ENCODE measurements at regions not wholly inside any gene's neighbourhood (a gene's known extent, or its start where the extent isn't known, plus 50 kb on each side); places are given as distances from the start of the nearest gene placed in this dataset.

DNA sequence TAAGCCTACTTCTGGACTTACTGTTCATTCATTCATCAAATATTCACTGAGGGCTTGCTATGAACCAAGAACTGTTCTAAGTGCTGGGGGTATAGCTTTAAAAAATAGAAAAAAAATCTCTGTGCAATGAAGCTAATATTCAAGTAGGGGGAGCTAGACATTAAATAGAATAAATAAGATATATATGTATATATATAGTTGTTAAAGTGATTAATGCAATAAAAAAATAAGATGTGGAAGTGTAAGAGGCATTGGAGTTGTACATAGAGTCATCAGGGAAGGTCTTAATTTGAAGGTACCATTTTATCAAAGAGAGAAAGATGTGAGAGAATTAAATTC, 181.2 kb upstream of the AGR3 start:
- peaks cover 24% of the 10 kb centered on the region for H3K4me1 Mint-ChIP-seq (ENCODE audit: low read depth)
- no peaks in the 10 kb centered on the region for H3K27me3 Mint-ChIP-seq (ENCODE audit: low read depth)
- no peak overlapping the region for H3K4me3 Mint-ChIP-seq (ENCODE audit: low read depth)
- intact Hi-C loops (cut with micrococcal nuclease) = loop anchor here (5.0 kb wide), 1 partner anchor 34 kb away; no protein-coding TSS in a partner anchor
- DNase-seq (ENCODE audit: low spot score) = no peak
- H3K36me3 Mint-ChIP-seq (ENCODE audit: low read depth) = peaks cover 7% of the 10 kb centered on the region
- no peak overlapping the region for H3K27ac Mint-ChIP-seq
- peaks cover 3% of the 10 kb centered on the region for H3K9me3 Mint-ChIP-seq

DNA sequence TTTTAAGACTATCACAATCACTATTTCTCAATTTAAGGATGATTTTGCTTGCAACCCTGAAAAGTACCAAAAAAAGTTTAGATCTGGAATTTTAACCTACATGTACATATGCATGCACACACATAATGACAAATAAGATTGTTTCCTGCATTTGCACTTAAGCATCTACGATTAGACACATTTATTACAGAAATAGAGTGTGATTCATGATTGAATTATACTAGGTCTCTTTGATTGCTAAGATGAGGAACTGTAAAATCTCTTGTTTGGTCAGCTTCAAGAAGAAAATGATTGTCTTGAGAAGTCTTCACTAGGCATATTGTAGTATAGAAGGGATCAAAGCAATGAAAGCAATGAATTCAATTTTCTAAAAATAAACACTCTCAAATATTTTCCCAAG, 185.9 kb upstream of the AGR3 start:
- H3K27ac Mint-ChIP-seq = no peak overlapping the region
- intact Hi-C loops (cut with micrococcal nuclease) = no loop called here
- H3K4me1 Mint-ChIP-seq (ENCODE audit: low read depth) = peaks cover 14% of the 10 kb centered on the region
- no peak for DNase-seq (ENCODE audit: low spot score)
- no peaks in the 10 kb centered on the region for H3K36me3 Mint-ChIP-seq (ENCODE audit: low read depth)
- no peak overlapping the region for H3K4me3 Mint-ChIP-seq (ENCODE audit: low read depth)
- H3K9me3 Mint-ChIP-seq = no peaks in the 10 kb centered on the region
- no peaks in the 10 kb centered on the region for H3K27me3 Mint-ChIP-seq (ENCODE audit: low read depth)

DNA sequence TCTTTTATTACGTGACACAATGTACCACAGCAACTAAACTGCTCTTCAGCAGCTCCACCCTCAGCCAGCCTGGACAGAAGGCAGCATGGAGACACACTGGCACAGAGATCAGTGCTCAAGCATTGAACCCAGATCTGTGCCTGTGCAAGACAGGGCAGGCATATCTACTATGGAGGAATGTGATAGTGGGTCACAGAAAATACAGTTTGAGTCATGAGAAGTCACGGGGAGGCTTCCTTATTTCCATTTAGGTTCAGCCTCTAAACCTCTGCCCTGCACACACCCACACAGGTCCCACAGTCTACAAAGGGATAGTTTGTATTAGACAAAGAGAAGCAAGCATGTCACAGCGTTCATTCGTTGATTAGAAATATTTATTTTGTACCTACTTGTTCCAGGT, 187.4 kb upstream of the AGR3 start:
- H3K36me3 Mint-ChIP-seq (ENCODE audit: low read depth) = no peaks in the 10 kb centered on the region
- no peaks in the 10 kb centered on the region for H3K27me3 Mint-ChIP-seq (ENCODE audit: low read depth)
- no peak overlapping the region for H3K27ac Mint-ChIP-seq
- no peaks in the 10 kb centered on the region for H3K9me3 Mint-ChIP-seq
- H3K4me3 Mint-ChIP-seq (ENCODE audit: low read depth) = no peak overlapping the region
- peaks cover 8% of the 10 kb centered on the region for H3K4me1 Mint-ChIP-seq (ENCODE audit: low read depth)
- no peak for DNase-seq (ENCODE audit: low spot score)
- intact Hi-C loops (cut with micrococcal nuclease) = no loop called here

DNA sequence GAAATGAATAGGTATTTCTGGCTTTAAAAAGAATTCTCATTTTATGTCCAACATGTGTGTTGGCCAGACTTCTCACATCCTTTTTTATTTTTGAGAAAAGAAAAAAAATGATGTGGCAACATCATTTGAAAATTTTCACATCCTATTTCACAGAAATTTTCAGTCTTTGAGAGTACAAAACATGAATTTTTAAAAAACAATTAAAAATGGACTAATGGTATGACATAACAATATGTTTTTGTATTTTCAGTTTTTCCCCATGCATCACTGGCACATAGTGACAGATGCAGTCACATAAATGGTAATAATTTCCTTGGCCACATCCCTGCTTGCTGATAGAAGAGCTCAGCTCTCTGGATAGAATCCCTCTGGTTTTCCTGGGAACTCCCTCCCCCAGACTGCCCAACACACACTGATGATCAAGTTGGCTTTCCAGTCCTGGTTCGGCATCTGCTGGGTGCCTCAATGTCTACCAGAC, 188.5 kb upstream of the AGR3 start:
- Mint-ChIP-seq H3K36me3 (ENCODE audit: low read depth) (no peaks in the 10 kb centered on the region), H3K27ac (no peak overlapping the region), H3K27me3 (ENCODE audit: low read depth) (peaks cover 4% of the 10 kb centered on the region), H3K9me3 (peaks cover 4% of the 10 kb centered on the region), H3K4me3 (ENCODE audit: low read depth) (no peak overlapping the region), H3K4me1 (ENCODE audit: low read depth) (peaks cover 8% of the 10 kb centered on the region)
- intact Hi-C loops (cut with micrococcal nuclease) = no loop called here
- DNase-seq (ENCODE audit: low spot score) = no peak

DNA sequence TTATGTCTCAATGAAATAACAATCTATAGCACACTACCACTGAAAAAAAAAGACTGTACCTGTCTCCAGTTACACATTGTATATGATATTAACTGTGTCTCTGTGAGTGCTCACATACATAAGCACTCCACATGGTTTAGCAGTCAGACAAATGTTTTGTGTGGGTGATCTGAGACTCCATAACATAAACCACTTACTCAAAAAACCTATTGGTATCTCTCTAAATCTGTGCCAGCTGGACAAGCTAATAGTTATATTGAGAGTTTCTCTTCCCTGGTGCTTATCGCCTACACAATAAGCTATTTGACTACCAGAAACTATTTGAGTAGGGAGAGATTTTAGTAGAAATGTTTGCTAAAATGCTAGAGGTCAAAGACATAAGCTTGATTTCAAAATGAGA, 190.1 kb upstream of the AGR3 start:
- intact Hi-C loops (cut with micrococcal nuclease) = no loop called here
- Mint-ChIP-seq H3K4me1 (ENCODE audit: low read depth) (peaks cover 8% of the 10 kb centered on the region), H3K4me3 (ENCODE audit: low read depth) (no peak overlapping the region), H3K9me3 (peaks cover 4% of the 10 kb centered on the region), H3K36me3 (ENCODE audit: low read depth) (no peaks in the 10 kb centered on the region), H3K27me3 (ENCODE audit: low read depth) (peaks cover 4% of the 10 kb centered on the region), H3K27ac (no peak overlapping the region)
- no peak for DNase-seq (ENCODE audit: low spot score)

DNA sequence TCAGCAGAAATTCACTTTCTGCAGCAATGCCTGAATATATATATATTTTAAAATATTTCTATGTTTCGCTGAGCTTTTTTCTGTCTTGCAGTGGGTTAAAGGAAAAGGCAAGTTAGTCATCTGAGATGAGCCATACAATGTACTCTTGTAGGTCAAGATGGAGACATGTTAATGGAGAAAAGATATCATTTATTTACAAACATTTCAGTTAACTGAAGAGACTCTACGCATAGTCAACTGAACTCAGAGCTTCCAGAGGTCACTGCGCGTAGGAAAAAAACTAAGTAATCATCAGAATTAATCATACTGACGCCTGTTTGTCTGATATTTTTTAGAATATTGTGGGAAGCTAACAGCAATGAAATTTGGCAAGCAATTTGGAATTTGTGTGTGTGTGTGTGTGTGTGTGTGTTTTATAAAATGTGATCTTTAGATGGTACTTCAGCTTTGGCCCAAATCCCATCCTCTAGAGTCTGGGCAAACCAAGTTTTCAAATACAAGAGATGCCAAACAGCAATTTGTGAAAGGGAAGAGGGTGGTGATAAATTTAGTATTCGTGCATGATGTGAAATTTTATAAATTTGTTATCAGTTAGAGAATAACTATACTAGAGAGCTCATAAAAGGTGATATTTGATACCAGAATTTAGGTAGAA, 193.9 kb upstream of the AGR3 start:
- Mint-ChIP-seq H3K4me3 (ENCODE audit: low read depth) (no peak overlapping the region), H3K9me3 (peaks cover 7% of the 10 kb centered on the region)
- intact Hi-C loops (cut with micrococcal nuclease) = no loop called here

DNA sequence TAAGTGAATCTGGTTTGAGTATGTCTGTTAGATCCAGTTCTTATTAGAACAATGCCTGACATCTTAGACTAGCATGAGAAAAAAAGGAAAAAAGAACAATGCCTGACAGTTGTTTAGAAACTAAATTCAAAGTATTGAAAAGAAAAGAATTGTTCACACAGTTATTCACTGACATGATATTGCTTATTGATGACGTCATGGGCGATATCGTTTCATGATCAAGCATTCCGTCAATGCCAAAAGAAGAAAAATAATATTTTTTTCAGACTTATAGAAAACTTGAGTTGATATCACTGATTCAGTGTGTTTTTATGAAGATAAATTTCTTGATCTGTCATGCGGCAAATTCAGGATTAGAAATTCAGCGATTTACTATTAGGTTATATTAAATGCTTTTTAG, 196.5 kb upstream of the AGR3 start:
- Mint-ChIP-seq H3K4me3 (ENCODE audit: low read depth) (no peak overlapping the region), H3K9me3 (peaks cover 7% of the 10 kb centered on the region), H3K27ac (no peak overlapping the region), H3K27me3 (ENCODE audit: low read depth) (peaks cover 8% of the 10 kb centered on the region), H3K4me1 (ENCODE audit: low read depth) (no peaks in the 10 kb centered on the region), H3K36me3 (ENCODE audit: low read depth) (no peaks in the 10 kb centered on the region)
- no peak for DNase-seq (ENCODE audit: low spot score)
- intact Hi-C loops (cut with micrococcal nuclease) = no loop called here

More for the DNA sequence above, 193.9 kb upstream of the AGR3 start:
- DNase-seq (ENCODE audit: low spot score) = no peak
- Mint-ChIP-seq H3K27me3 (ENCODE audit: low read depth) (peaks cover 8% of the 10 kb centered on the region), H3K4me1 (ENCODE audit: low read depth) (peaks cover 3% of the 10 kb centered on the region), H3K27ac (no peak overlapping the region), H3K36me3 (ENCODE audit: low read depth) (no peaks in the 10 kb centered on the region)

DNA sequence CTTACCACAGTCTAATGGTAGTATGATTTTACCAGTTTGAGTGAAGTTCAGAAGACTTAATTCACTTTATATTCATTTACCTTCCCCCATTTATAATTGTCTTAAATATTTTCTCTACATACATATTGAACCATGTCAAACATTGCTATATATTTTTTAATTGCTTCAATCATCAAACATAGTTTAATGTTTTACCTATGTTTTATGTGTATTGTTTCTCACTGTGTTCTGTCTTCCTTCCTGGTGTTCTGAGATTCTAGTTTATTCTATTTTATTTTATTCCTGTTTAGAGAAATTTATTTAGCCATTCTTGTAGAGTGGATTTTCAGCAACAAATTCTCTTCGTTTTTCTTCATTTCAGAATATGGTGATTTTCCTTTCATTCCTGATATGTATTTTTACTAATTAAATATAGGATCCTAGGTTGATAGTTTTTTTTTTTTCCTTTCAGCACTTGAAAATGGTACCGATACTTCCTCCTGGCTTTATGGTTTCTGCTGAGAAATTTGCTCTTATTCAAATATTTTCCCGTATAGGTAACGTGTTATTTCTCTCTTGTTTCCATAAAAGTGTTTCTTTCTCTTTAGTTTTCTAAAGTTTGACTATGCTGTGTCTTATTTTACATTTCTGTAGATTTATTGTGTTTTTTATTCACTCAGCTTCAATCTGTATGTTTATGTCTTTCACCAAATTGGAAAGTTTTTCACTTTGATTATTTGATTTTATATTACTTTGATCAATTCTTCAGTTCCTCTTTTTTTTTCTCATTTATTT, 201.8 kb upstream of the AGR3 start:
- intact Hi-C loops (cut with micrococcal nuclease) = no loop called here
- Mint-ChIP-seq H3K27ac (no peak overlapping the region), H3K36me3 (ENCODE audit: low read depth) (peaks cover 7% of the 10 kb centered on the region), H3K4me3 (ENCODE audit: low read depth) (no peak overlapping the region), H3K27me3 (ENCODE audit: low read depth) (peaks cover 9% of the 10 kb centered on the region), H3K9me3 (peaks cover 27% of the 10 kb centered on the region), H3K4me1 (ENCODE audit: low read depth) (no peaks in the 10 kb centered on the region)
- DNase-seq (ENCODE audit: low spot score) = no peak

DNA sequence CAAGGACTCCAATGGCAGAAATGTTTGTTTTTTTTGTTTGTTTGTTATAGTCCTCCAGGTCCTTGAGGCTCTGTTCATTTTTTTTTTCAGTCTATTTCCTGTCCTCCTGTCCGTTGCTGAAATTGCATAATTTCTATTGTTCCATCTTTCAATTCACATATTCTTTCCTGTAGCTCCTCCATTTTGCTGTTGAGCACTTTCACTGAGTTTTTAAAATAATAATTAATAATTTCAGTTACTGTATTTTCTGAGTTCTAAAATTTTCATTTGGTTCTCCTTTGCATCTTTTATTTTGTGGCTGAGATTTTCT, 202.3 kb upstream of the AGR3 start:
- intact Hi-C loops (cut with micrococcal nuclease) = no loop called here
- H3K4me3 Mint-ChIP-seq (ENCODE audit: low read depth) = no peak overlapping the region
- H3K9me3 Mint-ChIP-seq = peaks cover 27% of the 10 kb centered on the region
- peaks cover 5% of the 10 kb centered on the region for H3K27me3 Mint-ChIP-seq (ENCODE audit: low read depth)
- no peaks in the 10 kb centered on the region for H3K4me1 Mint-ChIP-seq (ENCODE audit: low read depth)
- no peak for DNase-seq (ENCODE audit: low spot score)
- H3K27ac Mint-ChIP-seq = no peak overlapping the region
- H3K36me3 Mint-ChIP-seq (ENCODE audit: low read depth) = peaks cover 7% of the 10 kb centered on the region

DNA sequence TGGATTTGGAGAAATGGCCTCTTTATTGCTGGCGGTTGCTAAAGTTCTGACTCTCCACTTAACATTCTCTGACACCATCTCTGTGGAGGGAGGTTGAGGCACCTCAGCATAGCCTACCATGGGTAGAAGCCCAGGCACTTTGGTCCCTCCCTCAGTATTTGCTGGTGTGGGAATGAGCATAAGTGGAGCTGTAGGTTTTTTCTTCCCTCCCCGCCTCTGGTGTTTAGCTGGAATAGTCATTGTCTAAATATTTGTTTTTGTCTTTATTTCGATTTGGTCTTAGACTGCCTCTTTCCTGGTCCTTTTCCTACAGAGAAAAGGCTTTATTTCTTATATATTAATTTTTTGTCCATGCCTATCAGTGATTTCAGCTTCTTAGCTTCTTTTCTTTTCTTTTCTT, 203.4 kb upstream of the AGR3 start:
- DNase-seq (ENCODE audit: low spot score) = no peak
- Mint-ChIP-seq H3K4me3 (ENCODE audit: low read depth) (no peak overlapping the region), H3K27ac (no peak overlapping the region), H3K9me3 (peaks cover 27% of the 10 kb centered on the region), H3K4me1 (ENCODE audit: low read depth) (no peaks in the 10 kb centered on the region), H3K36me3 (ENCODE audit: low read depth) (peaks cover 7% of the 10 kb centered on the region), H3K27me3 (ENCODE audit: low read depth) (peaks cover 5% of the 10 kb centered on the region)
- intact Hi-C loops (cut with micrococcal nuclease) = no loop called here

DNA sequence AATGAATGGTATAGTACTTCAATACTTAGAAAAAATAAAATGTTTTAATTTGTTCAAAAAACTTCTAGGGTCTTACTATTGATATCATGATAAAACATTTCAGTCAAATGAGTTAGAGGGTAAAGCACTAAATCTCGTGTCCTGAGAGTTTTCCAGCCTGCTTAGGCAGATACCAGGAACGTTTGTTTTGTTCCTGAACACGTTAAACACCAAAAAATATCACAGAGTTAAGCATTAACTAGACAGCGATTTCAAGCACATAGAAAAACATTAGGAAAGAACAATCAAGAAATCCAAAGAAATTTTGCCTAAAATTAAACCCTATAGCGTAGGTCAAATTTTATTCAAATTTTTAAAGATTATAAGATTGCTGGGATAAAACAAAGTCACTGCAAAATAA, 204.6 kb upstream of the AGR3 start:
- intact Hi-C loops (cut with micrococcal nuclease) = no loop called here
- peaks cover 5% of the 10 kb centered on the region for H3K27me3 Mint-ChIP-seq (ENCODE audit: low read depth)
- no peak overlapping the region for H3K27ac Mint-ChIP-seq
- H3K9me3 Mint-ChIP-seq = peaks cover 24% of the 10 kb centered on the region
- no peak for DNase-seq (ENCODE audit: low spot score)
- H3K36me3 Mint-ChIP-seq (ENCODE audit: low read depth) = peaks cover 7% of the 10 kb centered on the region
- no peak overlapping the region for H3K4me3 Mint-ChIP-seq (ENCODE audit: low read depth)
- no peaks in the 10 kb centered on the region for H3K4me1 Mint-ChIP-seq (ENCODE audit: low read depth)

DNA sequence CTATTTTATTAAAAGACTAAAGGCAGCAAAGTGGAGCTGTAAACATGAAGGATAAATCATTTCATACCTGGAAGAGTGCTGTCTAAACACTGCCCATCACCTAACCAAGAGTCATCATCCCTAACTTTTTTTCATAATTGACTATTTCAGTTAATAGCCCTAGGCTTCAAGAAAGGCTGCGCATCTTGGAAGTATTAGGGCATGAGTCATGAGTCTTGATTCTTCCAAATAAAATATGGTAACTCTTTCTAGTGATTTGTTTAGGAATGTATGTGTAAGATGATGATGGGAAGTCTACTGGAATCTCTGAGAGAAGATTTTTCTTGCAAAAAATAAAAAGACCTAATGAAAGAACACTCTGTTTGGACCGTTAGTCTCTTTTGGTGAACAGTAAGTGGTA, 207.7 kb upstream of the AHR start:
- intact Hi-C loops (cut with micrococcal nuclease) = no loop called here
- no peak overlapping the region for H3K4me3 Mint-ChIP-seq (ENCODE audit: low read depth)
- H3K36me3 Mint-ChIP-seq (ENCODE audit: low read depth) = no peaks in the 10 kb centered on the region
- H3K9me3 Mint-ChIP-seq = peaks cover 8% of the 10 kb centered on the region
- DNase-seq (ENCODE audit: low spot score) = no peak
- no peaks in the 10 kb centered on the region for H3K27me3 Mint-ChIP-seq (ENCODE audit: low read depth)
- H3K27ac Mint-ChIP-seq = no peak overlapping the region
- no peaks in the 10 kb centered on the region for H3K4me1 Mint-ChIP-seq (ENCODE audit: low read depth)

DNA sequence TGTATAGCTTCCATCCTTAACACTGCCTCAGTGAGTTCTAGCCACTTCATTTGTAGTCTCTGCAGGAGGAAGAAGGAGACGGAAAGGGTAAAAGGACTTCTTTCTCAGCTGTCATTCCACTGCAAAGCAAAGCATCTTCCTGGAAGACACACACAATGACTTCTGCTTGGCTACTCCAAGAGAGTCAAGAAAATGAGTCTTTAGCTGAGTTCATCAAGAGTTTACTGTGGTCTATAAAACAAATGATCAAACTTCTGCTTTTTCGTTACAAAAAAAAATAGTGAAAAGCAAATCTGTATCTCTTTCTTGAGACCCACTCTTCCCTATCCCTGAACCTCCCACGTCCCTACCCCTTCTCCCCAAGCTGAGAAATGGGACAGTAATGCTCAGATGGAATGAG, 205.0 kb upstream of the AHR start:
- Mint-ChIP-seq H3K27ac (no peak overlapping the region), H3K9me3 (peaks cover 1% of the 10 kb centered on the region), H3K36me3 (ENCODE audit: low read depth) (no peaks in the 10 kb centered on the region), H3K27me3 (ENCODE audit: low read depth) (no peaks in the 10 kb centered on the region), H3K4me3 (ENCODE audit: low read depth) (no peak overlapping the region), H3K4me1 (ENCODE audit: low read depth) (no peaks in the 10 kb centered on the region)
- intact Hi-C loops (cut with micrococcal nuclease) = no loop called here
- DNase-seq (ENCODE audit: low spot score) = no peak

Data from activated T-helper 2 cell treated with anti-CD3 and anti-CD28 coated beads, Interferon-gamma antibody, Interleukin-2, Interleukin-4, amounts not matched to agents 10 μg/mL and 5 μg/mL and 100 μg/mL, durations not matched to agents 14 hours and 24 hours and 36 hours (primary cell).